RWPE2 (cell line): ENCODE measurements at regions not wholly inside any gene's neighbourhood (a gene's known extent, or its start where the extent isn't known, plus 50 kb on each side); places are given as distances from the start of the nearest gene placed in this dataset.
"Not testable (repeated sequence)": the region's sequence is repeated elsewhere in the genome, so short reads cannot be mapped to it uniquely, and the experiment has no call there.

Experiments
- ATAC-seq: fragments of 200-7000 bp; cut with Tn5 transposase; 3 replicates; pipeline ENCODE4 v1.9.1; 2021; ENCODE audit warnings: low read depth
- DNase-seq: peaks from one replicate; pipeline ENCODE4 v3.0.0-alpha.2; 2020; ENCODE audit warnings: low spot score
- H3K27ac ChIP-seq: fragments of 450-650 bp; 2 replicates; pipeline ENCODE4 v1.5.1; 2017; ENCODE audit warnings: mild to moderate bottlenecking; ENCODE audit not compliant: poor library complexity, severe bottlenecking
- H3K27me3 ChIP-seq: fragments of 250-450 bp; sonication (Bioruptor Pico); 2 replicates; pipeline ENCODE4 v1.5.1; 2021; ENCODE audit warnings: mild to moderate bottlenecking, moderate library complexity; ENCODE audit not compliant: insufficient read depth, poor library complexity, severe bottlenecking
- H3K36me3 ChIP-seq: fragments of 250-450 bp; sonication (Bioruptor Pico); 2 replicates; pipeline ENCODE4 v1.5.1; 2020; ENCODE audit warnings: low read depth, mild to moderate bottlenecking, moderate library complexity
- H3K4me1 ChIP-seq: fragments of 250-450 bp; sonication (Bioruptor Pico); 2 replicates; pipeline ENCODE4 v1.5.1; 2021; ENCODE audit warnings: mild to moderate bottlenecking, moderate library complexity; ENCODE audit not compliant: insufficient read depth, poor library complexity, severe bottlenecking
- H3K4me3 ChIP-seq: fragments of 250-450 bp; sonication (Bioruptor Pico); 2 replicates; pipeline ENCODE4 v1.5.1; 2021; ENCODE audit warnings: mild to moderate bottlenecking, moderate library complexity; ENCODE audit not compliant: severe bottlenecking
- H3K9me3 ChIP-seq: fragments of 250-450 bp; sonication (Bioruptor Pico); 2 replicates; pipeline ENCODE4 v1.5.1; 2021; ENCODE audit warnings: mild to moderate bottlenecking, moderate library complexity; ENCODE audit not compliant: severe bottlenecking
- CTCF ChIP-seq: fragments of 450-650 bp; IDR thresholded peaks from one replicate; pipeline ENCODE4 v1.5.1; 2017; ENCODE audit warnings: mild to moderate bottlenecking, moderate library complexity; ENCODE audit not compliant: poor library complexity, severe bottlenecking

- Histone ChIP-seq H3K4me3 (no peak overlapping the region), H3K27me3 (no peaks in the 10 kb centered on the region), H3K9me3 (no peaks in the 10 kb centered on the region), H3K36me3 (no peaks in the 10 kb centered on the region), H3K4me1 (peaks cover 15% of the 10 kb centered on the region), H3K27ac (no peak overlapping the region)
- ATAC-seq (no peak), DNase-seq (no peak)
- no peak for TF ChIP-seq CTCF
Observed at GRCh38 chr5:50582699-50583098, 83.7 kb upstream of the PARP8 start.

GRCh38 chr5:50583621-50584020 is 82.8 kb upstream of the PARP8 start:
- Histone ChIP-seq H3K4me3 (no peak overlapping the region), H3K4me1 (peaks cover 15% of the 10 kb centered on the region), H3K27ac (no peak overlapping the region), H3K36me3 (no peaks in the 10 kb centered on the region), H3K27me3 (no peaks in the 10 kb centered on the region), H3K9me3 (no peaks in the 10 kb centered on the region)
- no peak for DNase-seq
- no peak for ATAC-seq
- TF ChIP-seq CTCF, result no peak

- H3K27me3 ChIP-seq, H3K9me3 ChIP-seq, H3K4me3 ChIP-seq, H3K27ac ChIP-seq, ATAC-seq, H3K36me3 ChIP-seq, H3K4me1 ChIP-seq, DNase-seq: not testable (repeated sequence)
Observed at GRCh38 chr5:50588471-50588870, 78.0 kb upstream of the PARP8 start.

GRCh38 chr5:50590444-50591189 is 75.8 kb upstream of the PARP8 start:
- DNase-seq, H3K27ac ChIP-seq, ATAC-seq, H3K27me3 ChIP-seq, H3K4me3 ChIP-seq, H3K36me3 ChIP-seq, H3K9me3 ChIP-seq: not testable (repeated sequence)
- H3K4me1 ChIP-seq, result peaks cover 18% of the 10 kb centered on the region

- H3K4me3 ChIP-seq, H3K27me3 ChIP-seq, H3K27ac ChIP-seq, H3K36me3 ChIP-seq, DNase-seq, ATAC-seq, H3K9me3 ChIP-seq: not testable (repeated sequence)
- peaks cover 18% of the 10 kb centered on the region for H3K4me1 ChIP-seq
Observed at GRCh38 chr5:50591338-50591737, 75.1 kb upstream of the PARP8 start.

GRCh38 chr5:50593681-50594080 is 72.8 kb upstream of the PARP8 start:
- Histone ChIP-seq H3K36me3 (no peaks in the 10 kb centered on the region), H3K4me1 (peaks cover 18% of the 10 kb centered on the region), H3K27ac (peak overlapping the region; percentile 17), H3K9me3 (no peaks in the 10 kb centered on the region), H3K4me3 (no peak overlapping the region), H3K27me3 (no peaks in the 10 kb centered on the region)
- no peak for DNase-seq
- TF ChIP-seq CTCF, result no peak
- ATAC-seq, result no peak
